ENCODE measurements at regions not wholly inside any gene's neighbourhood (a gene's known extent, or its start where the extent isn't known, plus 50 kb on each side); places are given as distances from the start of the nearest gene placed in this dataset.
"Not testable (repeated sequence)": the region's sequence is repeated elsewhere in the genome, so short reads cannot be mapped to it uniquely, and the experiment has no call there.

DNA sequence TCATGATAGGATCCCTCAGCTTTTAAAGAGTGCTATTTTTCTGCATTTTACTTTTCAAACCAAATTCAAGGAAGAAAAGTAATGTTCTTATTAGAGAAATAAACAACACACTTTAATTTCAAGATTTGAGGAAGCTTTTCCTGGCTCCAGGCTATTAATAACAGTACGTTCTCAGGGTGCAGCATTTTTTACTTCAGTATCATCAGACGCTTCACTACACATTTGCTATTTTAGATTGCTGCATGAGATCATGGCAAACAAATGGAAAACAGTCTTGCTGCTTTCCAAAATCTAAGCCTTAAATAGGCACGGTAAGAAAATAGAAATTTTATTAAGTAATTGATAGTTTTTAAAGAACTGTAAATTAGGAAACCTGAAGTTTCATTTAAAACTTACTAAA is 253.6 kb upstream of the EXOC2 start:
- DNase-seq (ENCODE audit: low read depth in 2 of 2): no peak

DNA sequence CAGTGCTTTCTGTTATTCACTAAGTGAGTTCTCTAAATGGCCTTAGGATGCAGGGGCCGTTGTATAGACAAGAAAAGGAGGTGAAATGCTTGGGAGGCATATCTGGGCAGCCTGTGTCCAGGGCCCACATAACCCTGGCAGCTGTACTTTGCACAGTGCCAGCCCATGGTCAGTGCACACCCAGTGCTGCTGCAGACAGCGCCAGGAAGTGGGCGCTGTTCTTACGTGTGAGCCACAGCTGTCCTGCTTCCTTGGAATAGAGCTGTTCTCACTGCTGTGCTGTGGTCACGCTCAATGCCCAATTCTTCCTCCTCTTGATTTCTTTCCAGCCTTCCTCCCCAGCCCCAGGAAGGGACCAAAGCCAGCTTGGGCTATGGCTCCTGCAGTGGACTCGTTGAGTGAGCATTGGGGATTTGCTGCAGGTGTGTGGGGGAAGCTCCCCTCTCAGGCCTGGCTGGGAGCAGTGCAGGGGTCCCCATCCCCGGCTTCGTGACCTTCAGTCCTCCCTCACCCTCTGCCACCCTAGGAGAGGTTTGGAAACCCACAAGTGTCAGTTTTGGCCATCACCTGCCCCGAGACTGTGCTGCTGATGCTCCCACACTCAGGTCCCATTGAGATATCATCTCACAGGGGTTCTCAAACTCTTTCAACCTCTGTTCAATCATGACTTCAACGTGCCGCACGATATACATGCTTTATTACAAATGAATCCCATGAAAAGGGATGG is 246.8 kb upstream of the EXOC2 start:
- no peak for DNase-seq (ENCODE audit: low read depth in 2 of 2)

DNA sequence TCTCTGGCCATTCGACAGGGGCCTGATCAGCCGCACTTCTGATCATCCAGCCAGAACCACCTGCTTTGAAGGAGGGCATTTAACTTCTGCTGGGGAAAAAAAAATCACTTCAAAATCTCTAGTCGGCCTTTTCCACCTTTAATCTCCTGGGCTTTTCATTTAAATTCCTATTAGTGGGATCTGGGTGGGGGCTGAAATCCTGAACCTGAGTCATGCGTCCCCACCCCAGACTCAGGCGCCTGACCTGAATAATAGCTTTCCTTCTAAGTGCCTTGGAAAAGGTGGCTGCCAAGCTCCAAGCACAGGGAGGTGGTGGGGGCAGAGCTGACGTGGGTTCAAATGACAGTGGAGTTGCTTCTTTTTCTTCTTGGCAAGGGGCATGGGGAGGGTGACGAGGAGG is 246.0 kb upstream of the EXOC2 start:
- no peak for DNase-seq (ENCODE audit: low read depth in 2 of 2)

DNA sequence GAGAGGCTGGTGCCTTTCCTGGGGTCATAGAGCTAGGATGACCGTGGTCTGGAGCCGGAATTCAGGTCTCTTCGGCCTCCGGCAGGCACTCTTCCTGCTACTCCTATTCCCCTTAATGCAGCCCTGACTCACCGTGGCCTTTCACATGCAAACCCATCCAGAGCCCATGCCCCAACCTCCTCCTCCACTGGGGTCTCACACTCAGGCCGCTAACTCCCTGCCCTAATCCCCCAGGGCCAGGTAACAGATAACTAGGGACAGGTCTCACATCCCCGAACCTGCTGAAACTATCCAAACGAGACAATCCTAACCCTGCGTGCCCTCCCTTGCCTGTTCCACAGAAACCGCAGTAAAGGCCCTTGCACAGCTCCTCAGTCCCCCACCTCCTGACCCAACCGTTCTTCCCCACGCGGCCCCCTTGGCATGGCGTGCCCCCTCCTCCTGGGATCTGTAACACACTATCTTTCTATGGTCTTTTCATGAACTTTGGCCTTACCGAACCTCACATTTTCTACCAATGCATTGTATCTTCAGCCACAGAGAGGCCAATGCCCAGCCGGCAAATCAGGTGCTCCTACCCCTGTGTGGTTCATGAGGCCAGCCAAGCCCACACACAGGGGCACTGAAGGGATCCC is 245.4 kb upstream of the EXOC2 start:
- no peak for DNase-seq (ENCODE audit: low read depth in 2 of 2)

DNA sequence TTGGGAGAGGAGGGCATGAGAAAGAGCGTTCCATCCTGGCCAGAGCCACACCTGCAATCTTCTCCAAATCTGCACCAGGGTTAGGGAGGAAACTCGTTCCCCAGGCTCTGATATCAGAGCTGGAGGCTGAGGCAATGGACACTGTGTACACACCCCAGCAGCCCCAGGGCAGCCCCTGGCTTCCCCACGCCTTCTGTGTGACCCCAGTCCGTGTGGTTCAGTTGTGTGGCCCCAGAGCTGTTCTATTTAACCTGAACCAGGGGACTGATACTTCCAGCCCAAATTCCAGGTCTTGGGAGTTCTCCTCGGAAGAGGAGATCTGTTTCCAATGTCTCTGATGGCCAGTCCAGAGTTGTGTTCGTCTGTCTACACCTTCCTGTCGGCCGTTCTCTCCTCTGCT is 242.6 kb upstream of the EXOC2 start:
- no peak for DNase-seq (ENCODE audit: low read depth in 2 of 2)

DNA sequence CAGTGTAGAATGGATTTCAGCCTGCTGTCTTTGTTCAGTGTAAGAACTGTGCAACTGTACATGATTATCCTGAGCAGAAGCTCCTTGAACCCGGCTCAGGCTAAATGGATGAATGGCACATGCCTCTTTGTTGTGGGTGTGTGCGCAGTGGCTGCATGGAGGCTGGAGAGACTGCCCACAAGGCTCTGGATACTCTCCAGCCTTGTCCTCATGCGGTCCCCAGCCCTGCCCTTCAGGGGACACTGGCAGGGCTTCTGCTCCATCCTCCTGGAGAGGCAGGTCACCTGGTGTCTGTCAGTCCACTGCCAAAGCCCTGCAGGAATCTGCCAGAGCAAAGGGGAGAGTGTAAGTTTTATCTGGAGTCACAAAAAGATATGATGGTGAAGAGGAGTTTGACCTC is 241.7 kb upstream of the EXOC2 start:
- DNase-seq (ENCODE audit: low read depth in 2 of 2): no peak

DNA sequence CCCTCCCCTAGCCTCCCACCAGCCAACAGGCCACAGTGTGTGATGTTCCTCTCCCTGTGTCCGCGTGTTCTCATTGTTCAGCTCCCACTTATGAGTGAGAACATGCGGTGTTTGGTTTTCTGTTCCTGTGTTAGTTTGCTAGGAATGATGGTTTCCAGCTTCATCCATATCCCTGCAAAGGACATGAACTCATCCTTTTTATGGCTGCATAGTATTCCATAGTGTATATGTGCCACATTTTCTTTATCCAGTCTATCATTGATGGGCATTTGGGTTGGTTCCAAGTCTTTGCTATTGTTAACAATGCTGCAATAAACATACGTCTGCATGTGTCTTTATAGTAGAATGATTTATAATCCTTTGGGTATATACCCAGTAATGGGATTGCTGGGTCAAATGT is 239.0 kb upstream of the EXOC2 start:
- not testable (repeated sequence) for DNase-seq (ENCODE audit: low read depth in 2 of 2)

DNA sequence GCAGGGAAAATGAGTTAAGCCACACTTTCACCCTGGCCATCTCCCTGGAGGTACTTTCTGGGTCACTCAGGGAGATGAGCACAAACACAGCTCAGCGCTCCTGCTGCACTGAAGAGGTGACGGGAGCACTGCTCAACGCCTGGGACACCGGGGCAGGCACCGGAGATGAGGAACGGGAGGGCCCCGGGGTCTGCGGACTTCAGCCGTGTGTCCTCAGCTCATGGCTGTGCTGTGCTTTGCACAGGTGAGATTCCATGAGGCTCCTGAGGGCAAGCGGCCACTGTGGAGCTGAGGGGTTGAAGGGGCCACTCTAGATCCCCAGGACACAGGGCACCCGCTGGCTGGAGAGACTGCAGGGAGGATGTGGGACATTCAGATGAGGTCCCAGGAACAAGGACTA is 234.2 kb upstream of the EXOC2 start:
- DNase-seq (ENCODE audit: low read depth in 2 of 2): no peak

DNA sequence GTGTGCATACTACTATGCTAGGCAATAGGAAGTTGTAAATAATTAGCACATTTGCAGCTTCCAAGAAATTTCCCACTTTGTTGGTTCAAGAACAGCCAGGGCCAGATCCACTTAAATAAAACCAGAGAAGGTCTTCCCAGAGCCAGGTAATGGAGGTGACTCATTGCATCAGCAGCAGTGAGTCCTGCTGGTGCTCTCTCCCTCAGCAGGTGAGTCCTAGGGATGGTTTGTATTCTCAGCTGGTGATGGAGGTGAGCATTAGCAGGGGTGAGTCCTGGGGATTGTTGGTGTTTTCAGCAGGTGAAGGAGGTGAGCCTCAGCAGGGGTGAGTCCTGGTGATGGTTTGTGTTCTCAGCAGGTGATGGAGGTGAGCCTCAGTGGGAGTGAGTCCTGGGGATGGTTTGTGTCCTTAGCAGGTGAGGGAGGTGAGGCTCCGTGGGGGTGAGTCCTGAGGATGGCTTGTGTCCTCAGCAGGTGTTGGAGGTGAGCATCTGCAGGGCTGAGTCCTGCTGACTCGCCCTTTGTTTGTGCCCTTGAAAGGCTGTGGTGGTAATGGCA is 232.8 kb upstream of the EXOC2 start:
- DNase-seq (ENCODE audit: low read depth in 2 of 2): no peak

DNA sequence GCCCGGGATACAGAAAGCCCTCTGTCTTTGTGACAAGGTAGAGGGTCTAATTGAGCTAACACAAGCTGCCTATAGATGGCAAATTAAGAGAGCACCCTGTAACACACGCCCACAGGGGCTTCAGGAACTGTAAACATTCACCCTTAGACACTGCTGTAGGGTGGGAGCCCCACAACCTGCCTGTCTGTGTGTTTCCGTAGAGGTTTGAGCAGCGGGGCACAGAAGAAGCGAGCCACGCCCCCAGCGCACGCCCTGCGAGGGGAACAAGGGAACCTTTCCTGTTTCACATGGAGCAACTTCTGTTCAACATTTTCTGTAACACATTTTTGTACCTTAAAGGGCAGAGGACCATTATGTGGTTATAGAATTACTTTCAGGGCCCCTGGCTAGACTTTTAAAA is 231.7 kb upstream of the EXOC2 start:
- DNase-seq (ENCODE audit: low read depth in 2 of 2): no peak

DNA sequence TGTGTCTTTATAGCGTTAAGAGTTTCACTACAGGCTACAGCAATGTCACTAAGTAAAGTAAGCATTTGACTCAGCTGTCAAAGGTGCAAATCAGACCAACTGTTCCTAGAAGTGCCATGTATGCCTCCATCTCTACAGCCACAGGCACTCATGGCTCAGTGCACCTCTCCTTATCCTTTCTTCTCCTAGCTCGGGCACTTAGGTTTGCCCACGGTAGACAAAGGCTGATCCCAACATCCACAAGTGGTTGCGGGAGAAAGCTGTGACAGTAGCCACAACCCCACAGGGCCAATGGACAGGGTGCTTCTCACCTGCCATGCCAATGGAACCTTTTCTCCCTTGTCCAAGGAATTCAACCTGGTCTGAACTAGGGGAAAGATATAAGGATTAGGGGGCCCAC is 228.5 kb upstream of the EXOC2 start:
- no peak for DNase-seq (ENCODE audit: low read depth in 2 of 2)

DNA sequence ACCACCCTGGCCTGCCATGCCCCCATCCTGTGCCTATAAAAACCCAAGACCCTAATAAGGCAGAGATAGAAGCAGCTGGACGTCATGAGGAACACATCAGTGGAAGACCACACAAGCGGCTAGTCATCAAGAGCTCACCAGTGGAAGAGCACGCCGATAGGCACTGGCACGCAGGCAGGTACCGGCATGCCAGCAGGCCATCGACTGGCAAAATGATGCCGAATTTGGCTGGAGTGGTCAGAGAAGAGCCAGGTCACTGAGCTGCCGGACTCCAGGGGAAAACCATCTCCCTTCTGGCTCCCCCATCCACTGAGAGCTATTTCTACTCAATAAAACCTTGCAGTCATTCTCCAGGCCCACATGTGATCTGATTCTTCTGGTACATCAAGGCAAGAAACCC is 227.6 kb upstream of the EXOC2 start:
- no peak for DNase-seq (ENCODE audit: low read depth in 2 of 2)

DNA sequence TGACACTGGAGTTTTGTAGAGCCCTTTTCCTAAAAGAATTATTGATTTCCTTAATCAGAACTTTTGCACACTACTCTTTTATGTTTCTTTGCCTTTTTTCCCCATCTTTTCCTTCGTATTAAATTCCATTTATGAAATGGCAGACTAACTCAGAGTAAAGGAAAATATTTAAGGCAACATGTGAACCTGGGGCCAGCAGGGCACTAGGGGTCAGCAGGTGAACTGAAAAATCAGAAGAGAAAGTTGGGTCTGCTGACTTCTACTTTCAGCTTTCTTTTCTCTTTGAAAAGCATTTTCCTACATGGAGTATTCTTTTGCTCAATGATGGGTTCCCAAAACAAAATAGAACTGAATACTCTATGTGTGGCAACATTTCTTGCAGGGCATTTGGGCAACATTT is 226.6 kb upstream of the EXOC2 start:
- no peak for DNase-seq (ENCODE audit: low read depth in 2 of 2)

DNA sequence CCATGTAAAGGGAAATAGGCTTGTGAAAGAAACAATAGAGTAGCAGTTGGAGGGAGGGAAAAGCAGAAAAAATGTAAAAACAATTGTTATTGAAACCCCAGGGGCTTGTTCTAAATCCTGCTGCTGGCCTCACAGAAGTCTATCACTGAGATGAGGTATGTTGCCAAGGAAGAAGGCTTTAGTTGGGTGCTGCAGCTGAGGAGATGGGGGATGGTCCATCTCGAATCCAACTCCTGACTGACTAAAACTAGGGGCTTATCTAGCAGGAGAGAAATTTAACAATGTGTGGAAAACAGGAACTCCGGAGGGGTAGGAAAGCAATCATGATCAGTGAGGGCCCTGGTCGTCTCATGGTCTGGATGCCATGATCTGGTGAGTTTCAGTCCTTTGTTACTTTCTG is 225.0 kb upstream of the EXOC2 start:
- DNase-seq (ENCODE audit: low read depth in 2 of 2): no peak

DNA sequence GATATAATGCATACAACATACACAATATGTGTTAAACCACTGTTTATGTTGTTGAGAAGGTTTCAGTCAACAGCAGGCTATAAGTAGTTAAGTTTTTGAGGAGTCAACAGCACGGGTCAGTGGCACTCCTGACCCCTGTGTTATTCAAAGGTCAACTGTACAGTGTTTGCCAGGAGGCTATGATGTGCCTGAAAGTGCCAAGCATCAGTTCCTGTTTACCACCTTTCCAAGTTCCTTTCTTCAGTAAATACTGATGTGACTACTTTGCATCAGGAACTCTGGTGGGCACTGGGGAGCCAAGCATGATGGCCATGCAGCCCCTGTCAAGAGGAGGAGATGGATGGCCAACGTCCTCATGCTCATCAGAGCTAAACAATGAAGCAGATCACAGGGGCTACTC is 224.4 kb upstream of the EXOC2 start:
- no peak for DNase-seq (ENCODE audit: low read depth in 2 of 2)

DNA sequence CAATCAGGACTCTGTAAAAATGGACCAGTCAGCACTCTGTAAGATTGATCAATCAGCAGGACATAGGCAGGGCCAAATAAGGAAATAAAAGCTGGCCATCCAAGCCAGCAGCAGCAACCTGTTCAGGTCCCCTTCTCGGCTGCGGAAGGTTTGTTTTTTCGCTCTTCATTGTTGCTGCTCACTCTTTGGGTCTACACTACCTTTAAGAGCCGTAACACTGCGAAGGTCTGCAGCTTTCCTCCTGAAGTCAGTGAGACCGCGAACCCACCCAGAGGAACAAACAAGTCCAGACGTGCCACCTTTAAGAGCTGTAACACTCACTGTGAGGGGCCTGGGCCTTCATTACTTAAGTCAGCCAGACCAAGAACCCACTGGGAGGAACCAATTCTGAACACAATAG is 223.2 kb upstream of the EXOC2 start:
- DNase-seq (ENCODE audit: low read depth in 2 of 2): no peak

DNA sequence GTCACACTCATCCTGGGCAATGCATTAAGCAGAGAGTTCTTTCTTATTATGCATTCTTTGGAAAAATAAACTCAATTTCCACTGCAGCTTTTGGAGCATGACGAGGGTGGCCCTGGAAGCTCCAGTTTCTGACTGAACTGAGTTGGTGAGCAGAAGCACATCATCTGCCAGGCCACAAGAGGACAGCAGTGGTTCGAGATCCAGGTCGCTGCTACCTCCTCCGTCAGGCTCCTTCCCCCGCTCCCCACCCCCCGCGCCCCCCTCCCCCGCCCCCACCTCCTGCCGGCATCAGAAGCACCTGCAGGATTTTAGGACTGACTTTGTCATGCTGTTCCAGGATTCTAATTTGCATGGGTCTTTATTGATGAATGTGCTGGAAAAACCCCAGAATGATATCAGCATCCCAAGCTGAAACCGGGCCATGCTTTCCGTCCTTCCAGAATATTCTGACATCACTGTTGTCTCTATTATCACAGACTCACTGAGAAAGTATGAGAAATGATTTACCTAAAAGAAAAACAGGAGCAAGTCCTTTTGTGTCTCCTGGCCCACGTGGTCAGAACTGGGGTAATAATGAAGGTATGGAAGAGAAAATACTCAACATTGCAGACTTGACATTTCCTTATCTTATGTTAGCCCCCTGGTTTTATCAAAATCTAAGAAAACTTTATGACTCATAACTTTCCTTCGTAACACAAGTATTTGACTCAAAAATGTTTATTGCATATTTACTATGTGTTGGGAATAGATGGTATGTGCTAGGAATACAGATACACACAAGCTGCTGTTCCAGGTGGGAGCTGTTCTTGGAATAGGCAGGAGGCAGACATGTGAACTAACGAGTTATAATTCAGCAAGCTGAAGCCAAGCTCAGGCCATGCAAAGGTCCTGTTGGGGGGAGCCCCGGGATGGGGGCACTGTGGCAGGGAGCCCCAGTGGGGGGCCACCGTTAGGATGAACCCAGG is 220.2 kb upstream of the EXOC2 start:
- no peak for DNase-seq (ENCODE audit: low read depth in 2 of 2)

DNA sequence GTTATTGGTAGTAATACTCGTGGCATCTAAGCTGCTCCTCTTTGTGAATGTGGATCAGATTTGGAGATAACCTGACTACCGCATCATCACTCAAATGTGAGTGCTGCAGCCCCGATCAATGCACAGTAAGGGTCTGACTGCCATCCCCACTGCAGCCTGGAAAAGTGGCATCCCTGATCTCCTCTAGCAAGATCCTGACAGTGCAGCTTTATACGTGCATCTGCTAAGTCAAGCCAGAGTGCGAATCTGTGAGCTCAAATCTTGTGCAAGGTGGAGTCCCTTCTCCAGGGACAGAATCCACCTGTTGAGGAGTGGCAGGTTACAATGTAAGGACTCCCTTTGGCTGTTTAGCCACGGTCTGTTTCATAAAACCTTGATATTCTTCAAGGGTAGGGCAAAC is 215.0 kb upstream of the EXOC2 start:
- DNase-seq (ENCODE audit: low read depth in 2 of 2): no peak

DNA sequence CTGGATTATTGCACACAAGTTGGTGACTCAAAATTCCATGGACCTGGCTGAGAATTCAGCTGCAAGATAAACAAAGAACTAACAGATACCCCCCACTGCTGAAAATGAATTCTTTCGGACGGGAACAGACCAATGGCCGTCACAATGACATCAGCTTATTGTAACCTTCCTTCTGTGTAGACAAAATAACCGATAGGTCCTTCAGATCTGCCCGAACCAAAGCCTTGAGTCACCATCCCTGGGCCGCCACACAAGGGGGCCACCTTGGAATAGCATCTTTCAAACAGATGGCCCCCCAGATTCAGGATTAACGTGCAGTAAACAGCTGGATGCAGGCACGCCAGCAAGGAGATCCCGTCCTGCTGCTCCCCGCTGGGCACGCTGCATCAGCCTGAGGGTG is 214.0 kb upstream of the EXOC2 start:
- DNase-seq (ENCODE audit: low read depth in 2 of 2): no peak

DNA sequence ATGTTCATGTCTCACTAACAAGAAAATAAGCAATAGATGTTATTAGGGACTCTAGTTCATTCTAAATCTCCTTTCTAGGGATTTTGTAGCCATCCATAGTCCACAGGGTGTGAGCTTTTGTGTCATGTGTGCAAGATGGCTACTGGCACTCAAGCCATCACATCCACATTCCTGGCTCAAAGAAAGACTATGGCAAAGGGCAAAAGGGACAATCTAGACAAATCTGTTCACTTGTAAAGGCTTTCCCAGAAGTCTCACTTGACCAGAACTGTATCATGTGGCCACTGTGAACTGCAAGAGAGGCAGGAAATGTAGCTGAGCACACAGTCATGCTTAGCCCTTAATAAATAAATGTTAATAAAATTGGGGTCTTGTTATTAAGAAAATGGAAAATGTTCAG is 212.6 kb upstream of the EXOC2 start:
- no peak for DNase-seq (ENCODE audit: low read depth in 2 of 2)

DNA sequence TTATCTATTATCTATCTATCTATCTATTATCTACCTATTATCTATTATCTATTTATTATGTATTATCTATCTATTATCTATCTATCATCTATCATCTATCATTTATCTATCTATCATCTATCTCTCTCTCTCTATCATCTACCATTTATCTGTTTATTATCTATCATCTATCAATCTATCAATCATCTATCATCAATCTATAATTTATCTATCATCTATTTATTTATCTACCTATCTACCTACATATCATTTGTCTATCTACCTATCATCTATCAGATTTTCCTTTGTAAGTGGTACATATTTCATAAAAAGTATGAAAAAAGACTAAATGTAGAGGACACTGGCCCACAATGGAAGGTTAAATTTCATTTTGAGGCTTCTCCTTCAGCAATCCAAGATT is 212.1 kb upstream of the EXOC2 start:
- DNase-seq (ENCODE audit: low read depth in 2 of 2): no peak

DNA sequence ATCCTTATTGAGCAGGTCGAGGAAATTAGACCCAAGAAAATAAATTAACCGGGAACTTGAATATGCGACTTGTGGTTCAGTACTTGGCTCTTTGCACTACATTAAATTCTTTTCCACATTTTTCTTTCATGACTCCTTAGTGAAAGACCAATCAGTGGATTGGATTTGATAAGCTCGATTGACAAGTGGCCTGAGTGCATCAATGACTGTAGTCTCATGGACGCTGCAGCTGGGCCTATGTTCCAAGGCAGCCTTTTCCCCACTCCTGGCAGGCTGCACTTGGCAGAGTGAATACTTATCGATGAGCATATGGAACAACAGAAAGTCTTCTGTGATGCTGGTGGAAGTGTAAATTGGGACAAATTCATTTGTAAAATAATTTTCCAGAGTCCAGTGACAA is 210.8 kb upstream of the EXOC2 start:
- DNase-seq (ENCODE audit: low read depth in 2 of 2): no peak
